ENCODE measurements at regions not wholly inside any gene's neighbourhood (a gene's known extent, or its start where the extent isn't known, plus 50 kb on each side); places are given as distances from the start of the nearest gene placed in this dataset.

- TF ChIP-seq MYC (IDR thresholded peaks at IDR 0.05; ENCODE audit: low read depth, low read length) = no peak
- TF ChIP-seq CTCF (IDR thresholded peaks at IDR 0.05; ENCODE audit: extremely low read depth in 1 of 2, insufficient read depth in 1 of 2, low read depth in 1 of 2, low read length in 2 of 2) = no peak
- no peak for TF ChIP-seq GATA2 (IDR thresholded peaks at IDR 0.05; ENCODE audit: insufficient read depth, insufficient read length, low read depth, low read length)
- no peak for TF ChIP-seq EZH2 (IDR thresholded peaks at IDR 0.05; ENCODE audit: borderline replicate concordance, low read depth, low read length, severe bottlenecking)
- TF ChIP-seq JUN (IDR thresholded peaks at IDR 0.05; ENCODE audit: borderline replicate concordance, insufficient read depth, insufficient read length, low read depth) = no peak
- Histone ChIP-seq H4K20me1 (replicated peaks; ENCODE audit: control insufficient read depth, extremely low read depth, insufficient read depth, low read length) (no peaks in the 10 kb centered on the region), H3K4me2 (ENCODE audit: insufficient read depth, low read length) (no peak overlapping the region), H3K9me3 (replicated peaks; ENCODE audit: control insufficient read depth, insufficient read depth, low read length) (no peaks in the 10 kb centered on the region), H3K36me3 (ENCODE audit: control insufficient read depth in 2 of 2, extremely low read depth in 1 of 2, insufficient read depth in 2 of 2, low read length in 2 of 2) (no peaks in the 10 kb centered on the region), H2AFZ (ENCODE audit: low read depth, low read length) (no peak overlapping the region), H3K27me3 (ENCODE audit: control insufficient read depth in 2 of 2, insufficient read depth in 2 of 2, low read length in 2 of 2) (no peaks in the 10 kb centered on the region), H3K79me2 (ENCODE audit: control insufficient read depth, insufficient read depth, low read length) (no peaks in the 10 kb centered on the region), H3K4me1 (ENCODE audit: control insufficient read depth, extremely low read depth, insufficient read depth, low read length) (no peaks in the 10 kb centered on the region), H3K4me3 (replicated peaks in 1 of 3; ENCODE audit: insufficient read depth in 1 of 3, low read depth in 1 of 3, low read length in 3 of 3) (no peak overlapping the region), H3K9ac (replicated peaks; ENCODE audit: extremely low read depth, insufficient read depth, low read length) (no peak overlapping the region), H3K9me1 (replicated peaks; ENCODE audit: control insufficient read depth, extremely low read depth, insufficient read depth, low read length) (no peaks in the 10 kb centered on the region), H3K27ac (ENCODE audit: insufficient read depth, low read depth, low read length) (no peak overlapping the region)
- POLR2A ChIA-PET = interaction anchor here (0.7 kb wide), 1 partner anchor 48 kb away, joined by 5 read pairs; no protein-coding TSS in a partner anchor
- dilution Hi-C loops (cut with MboI; ENCODE audit: extremely low pct_ligation_motif_present, low sequenced_read_pairs) (no loop called here), intact Hi-C loops (cut with micrococcal nuclease) (no loop called here)
- DNase-seq (ENCODE audit: low read depth, low spot score) = no peak
- no peak for FAIRE-seq
- CTCF ChIA-PET = interaction anchor here (1.2 to 2.1 kb wide), 2 partner anchors 10 to 15 kb away, joined by 3 to 5 read pairs; no protein-coding TSS in a partner anchor
- no TSS peak for BruUV-seq (replicated peaks)
Measured at GRCh38 chr10:4748491-4749270, 77.3 kb upstream of the AKR1E2 start.
